Pancreas (tissue), 10 donors: ENCODE measurements at regions not wholly inside any gene's neighbourhood (a gene's known extent, or its start where the extent isn't known, plus 50 kb on each side); places are given as distances from the start of the nearest gene placed in this dataset.

Experiments
- ATAC-seq, 4 donors: fragments of 200-7000 bp; cut with Tn5 transposase; one replicate each; pipeline versions ENCODE4 v1.8.0 to v1.9.1; 2020; ENCODE audit warnings: mild to moderate bottlenecking in 4 of 4, moderate library complexity in 4 of 4
- DNase-seq, 6 donors: peaks; one replicate each; pipeline ENCODE4 v3.0.0-alpha.2; 2020
- FAIRE-seq: peaks from 2 replicates; lab custom pipeline; 2012; peaks lifted over from hg19 to GRCh38; lab: Jason Lieb, UNC
- H3K27ac ChIP-seq, 4 donors: fragments of 200-600 bp; sonication (generic); 1 replicate in 3 of 4; 2 replicates in 1 of 4; pipeline versions ENCODE4 v1.5.0 to v1.8.0; 2020
- H3K27me3 ChIP-seq, 4 donors: fragments of 200-600 bp; one replicate each; pipeline ENCODE4 v1.8.0; 2021
- H3K36me3 ChIP-seq, 3 donors: fragments of 200-600 bp; sonication (generic) in 1 of 3; one replicate each; pipeline versions ENCODE4 v1.5.0 to v1.8.0; 2020 to 2021
- H3K4me1 ChIP-seq, 3 donors: fragments of 200-600 bp; one replicate each; pipeline ENCODE4 v1.8.0; 2021
- H3K4me3 ChIP-seq, 4 donors: fragments of 200-600 bp; sonication (generic) in 2 of 4; one replicate each; pipeline versions ENCODE4 v1.5.0 to v1.8.0; 2020 to 2021
- H3K9me3 ChIP-seq, 4 donors: fragments of 200-600 bp; one replicate each; pipeline ENCODE4 v1.8.0; 2021
- CTCF ChIP-seq, 4 donors: fragments of 200-600 bp; sonication (generic) in 3 of 4; IDR thresholded peaks; one replicate each; pipeline versions ENCODE4 v1.5.0 to v1.8.0; 2021; ENCODE audit warnings: antibody characterized with exemption in 4 of 4
- WGBS, 2 donors: extraction: QIAGEN DNeasy Blood & Tissue Kit; methylation state at CpG; one replicate each; pipeline ENCODE4 v1.1.7; 2013; 5-methylcytosine and 5-hydroxymethylcytosine counted together
- intact Hi-C, 3 donors: fragments of 100-400 bp; cut with DNase I; formaldehyde crosslinking; loops; one replicate each; pipeline versions ENCODE4 v1.11.1 to v1.14.2; 2022
- donor health status: healthy with polysubstance abuse.
- donor health status: DM: no; HTN: no; CAD: no; lungs with moderate emphysema.
- donor health status: DM: no; HTN: no; CAD: no.
- donor health status: control.
- donor health status: control.
- donor health status: Bipolar disorder and iron deficiency.
- donor health status: DM: yes; HTN: yes; CAD: no.
- donor health status: DM: no; HTN: no; CAD: no.
- donor health status: DM: no; HTN: no; CAD: no.
- donor health status: DM: yes; HTN: yes; CAD: no.

GRCh38 chr2:107094450-107094986, 208.6 kb upstream of the ST6GAL2 start:
- ATAC-seq (no peak), DNase-seq (no peak), FAIRE-seq (no peak)
- Histone ChIP-seq H3K4me3 (no peak overlapping the region), H3K4me1 (no peaks in the 10 kb centered on the region), H3K27ac (no peak overlapping the region), H3K36me3 (no peaks in the 10 kb centered on the region), H3K9me3 (no peaks in the 10 kb centered on the region), H3K27me3 (no peaks in the 10 kb centered on the region)
- 52 to 61% methylated on average over 4 of the region's 4 CpGs for whole genome bisulfite sequencing, 2 donors
- intact Hi-C loops = no loop called here
- no peak for TF ChIP-seq CTCF (IDR thresholded peaks at IDR 0.05)

- Histone ChIP-seq H3K9me3 (no peaks in the 10 kb centered on the region), H3K27ac (no peak overlapping the region), H3K4me3 (no peak overlapping the region), H3K4me1 (no peaks in the 10 kb centered on the region), H3K36me3 (no peaks in the 10 kb centered on the region), H3K27me3 (no peaks in the 10 kb centered on the region)
- intact Hi-C loops = no loop called here
- no peak for TF ChIP-seq CTCF (IDR thresholded peaks at IDR 0.05)
- ATAC-seq (no peak), FAIRE-seq (no peak), DNase-seq (no peak)
- 74 to 85% methylated on average over 8 of the region's 8 CpGs for WGBS, 2 donors
Measured at GRCh38 chr2:107102176-107102575, 216.2 kb upstream of the ST6GAL2 start.

- intact Hi-C loops = no loop called here
- no peak overlapping the region for H3K4me3 ChIP-seq
- no peaks in the 10 kb centered on the region for H3K4me1 ChIP-seq
- H3K36me3 ChIP-seq = no peaks in the 10 kb centered on the region
- TF ChIP-seq CTCF (IDR thresholded peaks at IDR 0.05) = no peak
- H3K27me3 ChIP-seq = no peaks in the 10 kb centered on the region
- no peak for ATAC-seq
- no peak for DNase-seq
- H3K9me3 ChIP-seq = no peaks in the 10 kb centered on the region
- FAIRE-seq = no peak
- no peak overlapping the region for H3K27ac ChIP-seq
- WGBS, 2 donors = 32 to 42% methylated on average over 2 of the region's 2 CpGs
Measured at GRCh38 chr2:107107351-107107750, 221.4 kb upstream of the ST6GAL2 start.

GRCh38 chr2:107108556-107108955, 222.6 kb upstream of the ST6GAL2 start:
- no peak overlapping the region for H3K4me3 ChIP-seq
- no peaks in the 10 kb centered on the region for H3K9me3 ChIP-seq
- no peaks in the 10 kb centered on the region for H3K27me3 ChIP-seq
- no peak overlapping the region for H3K27ac ChIP-seq
- WGBS, 2 donors = 53 to 54% methylated on average over 2 of the region's 2 CpGs
- no peaks in the 10 kb centered on the region for H3K36me3 ChIP-seq
- no peaks in the 10 kb centered on the region for H3K4me1 ChIP-seq
- no peak for TF ChIP-seq CTCF (IDR thresholded peaks at IDR 0.05)
- intact Hi-C loops = no loop called here
- no peak for ATAC-seq
- DNase-seq = no peak
- no peak for FAIRE-seq

- H3K36me3 ChIP-seq = no peaks in the 10 kb centered on the region
- intact Hi-C loops = no loop called here
- no peaks in the 10 kb centered on the region for H3K9me3 ChIP-seq
- no peaks in the 10 kb centered on the region for H3K27me3 ChIP-seq
- ATAC-seq (no peak), FAIRE-seq (no peak), DNase-seq (no peak)
- no peaks in the 10 kb centered on the region for H3K4me1 ChIP-seq
- no peak for TF ChIP-seq CTCF (IDR thresholded peaks at IDR 0.05)
- no peak overlapping the region for H3K4me3 ChIP-seq
- 72 to 74% methylated on average over 1 of the region's 1 CpG for WGBS, 2 donors
- H3K27ac ChIP-seq = no peak overlapping the region
Measured at GRCh38 chr2:107111623-107112022, 225.7 kb upstream of the ST6GAL2 start.
